ENCODE measurements at regions not wholly inside any gene's neighbourhood (a gene's known extent, or its start where the extent isn't known, plus 50 kb on each side); places are given as distances from the start of the nearest gene placed in this dataset.

- no peak overlapping the region for H3K4me3 ChIP-seq (ENCODE audit: low read depth, low read length)
- TF ChIP-seq CTCF (IDR thresholded peaks at IDR 0.05; ENCODE audit: insufficient read depth, low read length): no peak
- DNase-seq (ENCODE audit: low read depth): peak; percentile 21
These were observed 329.7 kb downstream of the FBXW7 start for GRCh38 chr4:152206185-152206584.

GRCh38 chr4:152202415-152202814, 333.5 kb downstream of the FBXW7 start:
- no peak for TF ChIP-seq CTCF (IDR thresholded peaks at IDR 0.05; ENCODE audit: insufficient read depth, low read length)
- H3K4me3 ChIP-seq (ENCODE audit: low read depth, low read length): no peak overlapping the region
- DNase-seq (ENCODE audit: low read depth): no peak

- TF ChIP-seq CTCF (IDR thresholded peaks at IDR 0.05; ENCODE audit: insufficient read depth, low read length): no peak
- DNase-seq (ENCODE audit: low read depth): no peak
These were observed 335.2 kb downstream of the FBXW7 start for GRCh38 chr4:152200511-152201333.

GRCh38 chr4:152197211-152197610, 338.7 kb downstream of the FBXW7 start:
- no peak for DNase-seq (ENCODE audit: low read depth)
- no peak overlapping the region for H3K4me3 ChIP-seq (ENCODE audit: low read depth, low read length)
- TF ChIP-seq CTCF (IDR thresholded peaks at IDR 0.05; ENCODE audit: insufficient read depth, low read length): no peak

More at GRCh38 chr4:152200511-152201333, 335.2 kb downstream of the FBXW7 start:
- H3K4me3 ChIP-seq (ENCODE audit: low read depth, low read length): no peak overlapping the region

GRCh38 chr4:152195888-152196287, 340.0 kb downstream of the FBXW7 start:
- no peak for DNase-seq (ENCODE audit: low read depth)
- no peak overlapping the region for H3K4me3 ChIP-seq (ENCODE audit: low read depth, low read length)
- TF ChIP-seq CTCF (IDR thresholded peaks at IDR 0.05; ENCODE audit: insufficient read depth, low read length): no peak

- peak; percentile 40 for DNase-seq (ENCODE audit: low read depth)
- no peak for TF ChIP-seq CTCF (IDR thresholded peaks at IDR 0.05; ENCODE audit: insufficient read depth, low read length)
- no peak overlapping the region for H3K4me3 ChIP-seq (ENCODE audit: low read depth, low read length)
These were observed 342.8 kb downstream of the FBXW7 start for GRCh38 chr4:152193059-152193458.
